AG08395 (cell line): ENCODE measurements at regions not wholly inside any gene's neighbourhood (a gene's known extent, or its start where the extent isn't known, plus 50 kb on each side); places are given as distances from the start of the nearest gene placed in this dataset.
"Not testable (repeated sequence)": the region's sequence is repeated elsewhere in the genome, so short reads cannot be mapped to it uniquely, and the experiment has no call there.

ENCODE experiments used
- DNase-seq: peaks from one replicate; pipeline ENCODE4 v3.0.0; 2012; ENCODE audit warnings: mixed read lengths, low spot score

DNA sequence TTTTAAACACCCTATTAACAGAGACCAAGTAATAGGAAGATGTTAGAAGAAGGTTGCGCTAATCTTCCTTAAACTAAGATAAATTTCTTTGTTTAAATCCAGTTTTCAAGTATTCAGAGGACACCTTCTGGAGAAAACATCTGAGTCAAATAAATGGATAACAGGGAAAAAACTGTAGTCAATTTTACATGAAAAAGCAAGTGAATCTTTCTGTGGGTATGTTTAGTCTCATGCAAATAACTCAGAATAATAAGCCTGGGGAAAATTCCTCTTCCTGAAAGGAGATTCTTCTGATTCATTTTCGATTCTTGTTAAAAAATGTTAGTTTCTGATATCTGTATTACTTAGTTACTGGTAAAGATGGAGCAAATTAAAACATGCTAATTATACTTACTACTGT lies 145.5 kb downstream of the CTH start:
- no peak for DNase-seq

DNA sequence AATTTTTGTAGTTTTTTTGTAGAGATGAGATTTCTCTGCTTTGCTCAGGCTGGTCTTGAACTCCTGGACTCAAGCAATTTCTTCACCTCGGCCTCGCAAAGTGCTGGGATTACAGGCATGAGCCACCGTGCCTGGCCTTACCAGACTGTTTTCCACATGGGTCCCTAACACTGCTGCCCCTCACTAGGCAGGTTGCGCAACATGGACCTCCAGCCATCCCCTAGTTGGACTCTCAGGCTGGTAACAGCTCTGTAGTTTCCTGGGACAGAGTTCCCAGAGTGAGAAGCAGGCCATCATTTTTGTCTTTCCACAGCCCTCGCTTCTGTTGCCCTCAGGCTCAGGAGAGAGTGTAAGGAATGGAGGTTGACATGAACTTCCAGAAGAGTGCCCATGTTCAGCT lies 156.1 kb downstream of the CTH start:
- no peak for DNase-seq

DNA sequence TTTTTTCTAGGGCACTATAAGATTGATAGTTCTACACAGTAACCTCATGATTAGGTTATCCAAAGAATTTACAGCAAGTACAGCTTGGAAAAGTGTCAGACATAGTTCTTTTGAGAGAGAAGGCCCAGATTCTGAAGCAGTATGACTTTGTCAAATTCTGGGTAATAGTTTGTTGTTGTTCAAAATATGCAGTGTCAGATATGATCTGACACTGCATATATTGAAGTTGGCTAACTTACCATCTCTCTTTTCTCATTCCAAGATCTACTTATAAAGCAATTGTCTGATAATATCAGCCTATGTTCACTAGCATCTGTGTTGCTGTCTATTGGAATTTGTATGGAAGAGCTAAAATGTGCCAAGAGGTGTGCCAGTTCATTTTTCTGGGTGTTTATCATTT lies 160.1 kb downstream of the CTH start:
- no peak for DNase-seq

DNA sequence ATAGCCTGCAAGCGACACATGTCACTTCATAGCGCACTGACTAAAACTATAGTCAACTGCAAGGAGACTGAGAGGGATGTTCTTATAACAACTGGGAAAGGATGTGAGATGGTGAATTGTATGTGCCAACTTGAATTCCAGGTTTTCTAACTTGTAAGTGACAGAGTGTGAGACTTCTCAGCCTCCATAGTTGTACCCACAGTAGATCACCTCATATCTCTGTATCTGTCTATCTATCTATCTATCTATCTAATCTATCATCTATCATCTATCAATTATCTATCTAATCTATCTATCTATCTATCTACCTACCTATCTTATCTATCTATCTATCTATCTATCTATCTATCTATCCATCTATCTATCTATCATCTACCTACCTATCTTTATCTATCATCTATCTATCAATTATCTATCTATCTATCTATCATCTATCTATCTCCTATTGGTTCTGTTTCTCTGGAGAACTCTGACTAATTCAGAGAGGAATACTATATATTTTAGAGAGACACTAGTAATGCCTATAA lies 162.3 kb downstream of the CTH start:
- no peak for DNase-seq

DNA sequence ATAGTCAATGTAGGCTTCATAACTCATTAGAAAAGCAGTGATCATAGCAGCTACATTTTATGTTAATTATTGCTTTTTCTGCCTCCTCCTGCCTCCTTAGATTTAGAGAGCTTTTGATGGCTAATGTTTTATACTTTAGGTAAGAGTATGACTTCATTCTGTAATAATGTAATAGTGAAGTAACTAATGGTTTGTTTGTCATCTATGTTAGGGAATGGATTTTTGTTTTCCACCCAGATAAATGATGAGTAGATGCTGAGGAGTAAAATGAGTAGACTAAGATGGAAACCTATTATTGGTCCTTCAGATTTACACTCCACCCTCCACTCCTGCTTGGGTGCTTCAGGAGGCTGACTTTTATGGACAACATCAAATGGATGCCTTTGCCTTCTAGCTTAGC lies 170.6 kb downstream of the CTH start:
- no peak for DNase-seq

DNA sequence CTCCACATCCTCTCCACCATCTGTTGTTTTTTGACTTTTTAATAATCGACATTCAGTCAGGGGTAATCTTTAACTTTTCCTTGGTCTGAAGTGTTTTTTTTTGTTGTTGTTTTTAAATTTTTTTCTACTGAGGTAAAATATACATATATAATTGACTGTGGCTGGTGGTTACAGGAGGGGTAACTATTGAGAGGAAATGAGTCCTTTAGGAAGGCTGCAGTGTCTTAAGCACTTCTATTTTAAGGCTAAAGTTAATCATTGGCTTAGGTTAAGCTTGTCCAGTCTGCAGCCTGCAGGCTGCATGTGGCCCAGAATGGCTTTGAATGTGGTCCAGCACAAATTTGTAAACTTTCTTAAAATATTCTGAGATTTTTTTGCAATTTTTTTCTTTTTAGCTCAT lies 172.5 kb downstream of the CTH start:
- DNase-seq, result no peak

DNA sequence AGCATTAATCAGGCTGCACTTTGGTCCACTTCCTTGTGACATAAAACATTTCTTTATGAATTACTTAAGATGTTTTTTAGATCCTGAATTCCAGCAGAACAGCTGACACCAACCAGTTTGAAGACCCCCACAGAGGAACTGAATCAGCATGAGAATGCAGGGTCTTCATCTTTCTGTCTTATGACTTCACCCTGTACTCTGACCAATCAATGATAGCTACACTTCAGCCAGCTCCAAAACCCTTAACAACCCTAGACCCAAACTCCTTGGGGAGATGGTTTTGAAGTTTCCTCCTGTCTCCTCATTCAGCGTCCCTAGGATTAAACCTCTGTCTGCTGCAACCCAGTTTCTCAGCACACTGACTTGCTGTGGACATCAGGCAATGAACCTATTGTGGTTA lies 175.0 kb downstream of the CTH start:
- no peak for DNase-seq

DNA sequence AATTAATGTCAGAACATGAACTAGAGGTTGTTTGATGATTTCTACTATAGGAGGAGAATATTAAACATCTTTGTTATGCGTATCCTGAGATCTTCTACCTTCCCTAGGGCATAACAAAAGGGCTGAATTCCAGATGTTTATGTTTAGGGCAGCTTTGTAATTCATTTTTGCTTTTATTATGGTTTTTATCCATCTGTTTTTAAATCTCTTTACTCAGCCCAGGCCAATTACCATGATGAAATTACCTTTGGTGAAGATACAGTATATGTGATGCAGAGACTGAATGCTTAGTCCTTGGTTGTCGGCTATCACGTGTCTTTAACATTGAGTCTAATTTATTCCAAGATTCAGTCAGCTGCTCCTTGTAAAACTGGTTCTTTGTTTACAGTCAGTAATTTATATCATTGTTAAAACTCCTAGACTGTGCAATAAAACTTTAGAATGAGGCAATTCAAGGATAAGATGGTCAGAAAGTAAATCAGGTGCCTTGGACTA lies 176.9 kb downstream of the CTH start:
- DNase-seq, result no peak

DNA sequence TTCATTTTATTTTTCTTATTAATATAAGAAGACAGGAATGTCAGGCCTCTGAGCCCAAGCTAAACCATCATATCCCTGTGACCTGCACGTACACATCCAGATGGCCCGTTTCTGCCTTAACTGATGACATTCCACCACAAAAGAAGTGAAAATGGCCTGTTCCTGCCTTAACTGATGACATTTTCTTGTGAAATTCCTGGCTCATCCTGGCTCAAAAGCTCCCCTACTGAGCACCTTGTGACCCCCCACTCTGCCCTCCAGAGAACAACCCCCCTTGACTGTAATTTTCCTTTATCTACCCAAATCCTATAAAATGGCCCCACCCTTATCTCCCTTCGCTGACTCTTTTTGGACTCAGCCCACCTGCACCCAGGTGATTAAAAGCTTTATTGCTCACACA lies 182.5 kb downstream of the CTH start:
- not testable (repeated sequence) for DNase-seq

DNA sequence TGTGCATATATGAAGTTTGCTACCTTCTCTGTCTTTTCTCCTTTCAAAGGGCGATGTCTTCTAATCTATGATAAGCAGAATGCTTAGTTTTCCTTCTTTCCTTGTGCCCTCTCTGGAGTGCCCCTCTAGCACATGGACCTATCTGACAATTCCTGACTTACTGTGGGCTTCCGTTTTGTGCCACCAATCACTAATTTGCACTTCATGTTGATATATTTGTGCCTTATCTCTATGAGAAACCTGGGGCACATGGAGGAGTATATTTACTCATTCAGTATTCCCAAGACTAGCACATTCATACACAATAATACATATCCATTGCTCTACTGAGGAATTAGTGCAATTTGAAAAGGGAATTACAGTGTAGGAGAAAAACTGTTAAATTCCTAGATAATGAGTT lies 197.7 kb downstream of the CTH start:
- DNase-seq, result no peak

DNA sequence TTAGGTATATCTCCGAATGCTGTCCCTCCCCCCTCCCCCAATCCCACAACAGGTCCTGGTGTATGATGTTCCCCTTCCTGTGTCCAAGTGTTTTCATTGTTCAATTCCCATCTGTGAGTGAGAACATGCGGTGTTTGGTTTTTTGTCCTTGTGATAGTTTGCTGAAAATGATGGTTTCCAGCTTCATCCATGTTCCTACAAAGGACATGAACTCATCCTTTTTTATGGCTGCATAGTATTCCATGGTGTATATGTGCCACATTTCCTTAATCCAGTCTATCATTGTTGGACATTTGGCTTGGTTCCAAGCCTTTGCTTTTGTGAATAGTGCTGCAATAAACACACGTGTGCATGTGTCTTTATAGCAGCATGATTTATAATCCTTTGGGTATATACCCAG lies 199.1 kb downstream of the CTH start:
- not testable (repeated sequence) for DNase-seq

DNA sequence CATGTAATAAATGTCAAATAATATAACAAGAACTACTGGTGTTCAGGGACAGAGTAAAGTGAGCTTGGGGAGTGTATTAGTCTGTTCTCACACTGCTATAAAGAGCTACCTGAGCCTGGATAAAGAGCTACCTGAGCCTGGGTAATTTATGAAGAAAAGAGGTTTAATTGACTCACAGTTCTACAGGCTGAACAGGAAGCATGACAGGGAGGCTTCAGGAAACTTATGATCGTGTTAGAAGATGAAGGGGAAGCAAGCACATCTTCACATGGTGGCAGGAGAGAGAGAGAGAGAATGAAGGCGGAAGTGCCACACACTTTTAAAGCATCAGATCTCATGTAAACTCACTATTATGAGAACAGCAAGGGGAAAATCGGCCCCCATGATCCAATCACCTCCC lies 205.9 kb downstream of the CTH start:
- DNase-seq, result no peak

DNA sequence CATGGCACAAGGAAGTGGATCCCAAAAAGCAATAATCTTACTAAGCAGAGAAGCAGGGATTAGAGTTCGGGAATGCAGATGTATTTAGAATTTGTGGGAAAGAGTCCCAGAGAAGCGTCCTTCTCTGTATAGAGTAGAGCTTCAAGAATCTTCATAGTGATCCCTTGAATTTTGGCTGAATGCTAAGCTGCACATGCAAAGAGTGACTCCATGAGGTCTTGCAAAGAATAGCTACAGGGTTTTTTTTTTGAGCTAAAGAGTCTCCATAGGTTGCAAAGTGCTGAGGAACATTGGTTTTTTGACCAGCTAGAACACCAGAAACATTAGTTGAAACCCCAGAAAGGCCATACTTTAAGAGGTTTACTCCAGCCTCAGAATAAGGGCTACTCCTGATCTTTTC lies 206.7 kb downstream of the CTH start:
- DNase-seq, result no peak

DNA sequence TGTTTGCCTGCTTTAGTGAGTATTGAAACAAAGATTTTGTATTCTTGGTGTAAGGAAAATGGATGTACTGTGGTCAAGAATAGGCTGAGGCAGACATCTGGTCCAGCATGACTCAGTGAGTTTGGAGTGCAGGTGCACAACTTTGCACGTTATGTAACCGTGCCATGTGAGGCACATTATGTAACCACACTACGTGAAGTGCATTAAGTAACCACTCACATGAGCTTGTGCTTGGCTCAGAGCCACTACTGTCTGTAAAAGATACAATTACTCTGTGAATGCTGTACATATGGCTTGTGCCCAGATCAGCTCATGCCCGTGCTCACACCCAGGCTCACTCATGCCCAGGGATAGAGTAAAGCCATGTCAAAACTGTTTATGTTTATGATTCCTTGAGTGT lies 216.8 kb downstream of the CTH start:
- DNase-seq, result no peak

DNA sequence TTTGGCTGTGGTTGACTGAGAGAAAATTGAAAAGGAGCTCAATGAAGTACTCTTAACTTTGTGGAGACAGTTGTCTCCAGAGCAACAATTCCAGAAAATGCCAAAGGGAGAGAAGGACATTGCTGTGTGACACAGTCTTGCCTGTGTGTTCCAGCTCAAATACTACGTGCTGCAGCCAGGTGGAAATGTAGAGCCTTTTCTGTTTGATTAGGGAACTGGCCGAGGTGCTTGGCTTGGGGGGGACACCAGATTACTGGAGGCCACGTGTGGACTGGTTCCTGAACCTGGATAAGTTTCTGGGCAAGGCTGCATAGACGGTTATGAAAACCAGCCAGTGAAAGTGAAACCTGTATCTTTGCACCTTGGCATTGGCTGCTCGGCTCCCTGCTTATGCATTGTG lies 217.9 kb downstream of the CTH start:
- DNase-seq, result no peak

DNA sequence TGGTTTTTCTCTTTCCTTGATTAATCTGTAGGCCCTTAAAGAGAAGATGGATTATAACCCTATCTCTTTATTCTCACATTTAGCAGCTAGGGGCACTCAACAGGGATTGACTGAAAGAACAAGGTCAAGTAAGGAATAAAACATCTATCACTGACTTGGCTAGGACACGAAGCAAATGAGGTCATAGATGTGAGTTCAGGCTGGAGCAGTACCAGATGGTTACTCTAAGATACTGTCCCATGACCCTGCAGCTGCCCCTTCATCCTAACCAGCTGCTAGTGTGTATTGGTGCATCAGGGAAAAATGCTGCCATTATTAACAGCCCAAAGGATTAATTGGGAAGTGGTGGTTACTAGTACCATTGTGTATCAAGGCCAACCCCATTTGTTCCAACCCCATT lies 221.9 kb downstream of the CTH start:
- DNase-seq, result no peak

DNA sequence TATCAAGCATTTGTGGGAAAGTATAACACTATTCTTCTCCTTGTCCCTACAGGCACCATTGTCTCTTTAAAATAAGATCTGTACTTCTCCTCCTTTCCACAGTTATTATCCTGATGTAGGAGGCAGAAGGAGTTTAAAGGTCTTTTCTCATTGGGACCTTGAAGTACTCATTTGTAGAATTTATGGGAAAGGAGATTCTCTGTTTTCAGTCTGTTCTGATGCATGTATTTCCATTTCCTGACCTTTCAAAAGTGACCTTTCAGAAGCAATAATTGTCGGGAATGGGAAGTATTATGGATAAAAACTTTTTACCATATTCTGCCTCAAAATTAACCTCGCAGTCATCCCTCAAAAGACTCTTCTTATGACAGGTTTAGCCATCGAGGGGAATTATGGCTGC lies 224.8 kb downstream of the CTH start:
- DNase-seq, result no peak

DNA sequence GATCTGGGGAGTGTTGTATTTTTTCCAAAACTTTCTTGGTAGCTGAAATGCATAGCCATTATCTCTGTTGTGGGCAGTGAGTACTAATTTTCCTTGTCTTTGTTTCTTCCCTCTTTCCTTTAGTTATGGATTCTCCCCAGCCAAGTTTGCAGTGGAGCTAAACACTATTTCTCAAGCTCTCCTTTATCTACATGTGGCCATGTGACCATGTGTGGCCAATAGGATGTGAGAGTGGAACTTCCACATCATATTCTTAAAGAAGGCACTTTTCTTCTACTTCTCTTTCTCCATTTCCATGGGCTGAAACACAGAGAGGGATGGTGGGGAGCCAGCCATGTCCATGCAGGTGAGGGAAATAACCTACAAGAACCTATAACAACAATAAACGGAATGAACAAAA lies 230.8 kb downstream of the CTH start:
- no peak for DNase-seq

DNA sequence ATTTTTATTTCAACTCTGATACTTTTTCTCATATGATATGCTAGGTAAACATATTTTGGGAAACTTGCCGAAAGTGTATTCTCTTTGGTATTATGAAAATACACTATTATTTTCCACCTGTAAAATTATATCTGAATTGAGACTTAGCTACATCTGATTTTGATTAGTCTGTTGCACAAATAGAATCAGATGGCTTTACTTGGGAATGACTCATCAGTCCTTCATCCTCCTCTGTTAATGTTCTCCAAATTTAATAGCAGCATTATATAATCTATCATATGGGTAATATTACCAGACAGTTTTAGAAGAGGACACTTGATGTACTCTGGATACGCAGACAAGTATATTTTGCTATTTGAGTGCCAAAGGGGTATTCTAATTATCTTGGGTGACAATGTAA lies 245.3 kb downstream of the CTH start:
- DNase-seq, result peak; percentile 23

DNA sequence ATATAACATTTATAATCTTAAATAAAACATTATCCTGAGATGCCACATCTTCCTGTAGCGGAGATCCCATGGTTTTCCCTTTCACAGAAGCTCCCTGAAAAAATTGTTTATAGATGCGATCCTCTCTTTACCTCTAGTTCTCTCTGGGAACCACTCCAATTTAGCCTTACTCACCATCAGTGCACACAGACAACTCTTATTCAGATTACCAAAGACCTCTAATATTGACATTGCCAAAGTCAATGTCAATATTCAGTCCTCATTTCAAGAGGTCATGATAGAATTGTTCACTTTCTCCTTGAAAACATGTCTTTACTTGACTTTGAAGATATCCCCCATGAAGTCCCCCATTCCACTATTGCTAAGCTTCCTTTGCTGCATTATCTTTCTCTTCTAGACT lies 248.8 kb downstream of the CTH start:
- no peak for DNase-seq

DNA sequence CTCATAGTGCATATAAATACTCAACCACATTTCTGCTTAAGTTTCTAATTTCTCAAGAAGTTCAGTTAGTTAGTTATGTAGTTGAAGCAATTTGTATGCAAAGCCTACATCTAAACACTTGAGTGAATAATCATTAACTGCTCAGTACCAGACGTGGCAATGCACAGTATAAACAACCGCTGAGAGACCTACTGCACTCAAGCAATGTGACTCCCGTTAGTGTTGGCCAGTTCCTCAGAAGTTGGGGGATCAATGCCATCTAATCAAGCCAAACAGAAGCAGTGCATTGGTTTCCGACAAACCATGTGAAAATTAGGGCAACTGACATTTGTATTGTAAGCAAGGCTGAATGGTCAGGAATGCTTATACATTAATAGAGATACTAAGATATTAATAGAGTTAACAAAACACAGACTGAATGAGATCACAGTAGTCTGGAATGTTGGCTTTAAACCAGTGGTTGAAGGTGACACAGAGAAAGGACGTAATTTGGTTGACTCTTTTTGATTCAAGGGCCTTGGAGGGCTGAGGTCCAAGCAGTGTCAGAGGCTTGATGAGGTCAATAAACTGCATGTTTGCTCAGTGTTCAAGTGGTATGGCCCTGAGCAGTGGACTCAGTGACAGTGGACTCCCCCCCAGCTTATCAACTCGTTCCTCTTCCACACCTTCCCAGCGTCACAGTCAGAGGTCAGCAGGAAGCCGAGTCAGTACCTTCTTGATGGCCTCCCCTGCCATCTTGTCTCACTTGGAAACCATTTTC lies 255.5 kb downstream of the CTH start:
- no peak for DNase-seq

DNA sequence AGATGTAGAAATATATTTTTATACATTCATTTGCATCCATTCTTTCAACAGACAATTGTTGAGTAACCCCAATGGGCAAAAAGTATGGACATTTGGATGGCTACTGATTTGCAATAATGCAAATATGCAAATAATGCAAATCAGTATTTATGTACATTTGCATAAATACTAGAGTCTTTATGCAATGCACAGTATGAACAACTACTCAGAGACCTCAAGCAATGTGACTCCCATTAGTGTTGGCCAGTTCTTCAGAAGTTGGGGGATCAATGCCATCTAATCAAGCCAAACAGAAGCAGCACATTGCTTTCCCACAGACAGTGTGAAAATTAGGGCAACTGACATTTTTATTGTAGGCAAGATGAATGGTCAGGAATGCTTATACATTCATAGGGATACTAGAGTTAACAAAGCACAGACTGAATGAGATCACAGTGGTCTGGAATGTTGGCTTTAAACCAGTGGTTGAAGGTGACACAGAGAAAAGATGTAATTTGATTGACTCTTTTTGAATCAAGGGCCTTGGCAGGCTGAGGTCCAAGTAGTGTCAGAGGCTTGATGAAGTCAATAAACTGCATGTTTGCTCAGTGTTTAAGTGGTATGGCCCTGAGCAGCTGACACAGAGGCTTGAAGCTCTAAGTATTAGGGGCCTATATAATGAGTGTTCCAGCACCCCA lies 256.6 kb downstream of the CTH start:
- peak; percentile 13 for DNase-seq

DNA sequence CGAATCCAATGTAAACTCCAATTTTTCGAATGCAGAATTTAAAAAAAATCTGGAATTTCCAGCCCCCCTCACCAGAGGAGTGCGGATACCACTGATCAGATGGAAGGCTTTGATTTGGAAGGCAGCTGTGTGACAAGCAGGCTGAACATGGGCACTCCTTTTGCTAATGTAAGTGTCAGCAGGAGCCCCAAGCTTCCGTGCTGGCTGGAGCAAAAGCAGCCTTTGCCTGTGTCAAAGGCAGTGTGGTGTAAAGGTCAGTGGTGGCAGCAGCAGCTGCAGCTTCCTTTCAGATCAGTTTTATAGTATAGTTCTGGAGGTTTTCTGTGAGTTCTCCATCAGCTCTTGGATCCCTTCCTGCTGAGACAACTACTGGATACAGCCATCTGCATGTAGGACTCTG lies 259.9 kb downstream of the CTH start:
- DNase-seq, result no peak

DNA sequence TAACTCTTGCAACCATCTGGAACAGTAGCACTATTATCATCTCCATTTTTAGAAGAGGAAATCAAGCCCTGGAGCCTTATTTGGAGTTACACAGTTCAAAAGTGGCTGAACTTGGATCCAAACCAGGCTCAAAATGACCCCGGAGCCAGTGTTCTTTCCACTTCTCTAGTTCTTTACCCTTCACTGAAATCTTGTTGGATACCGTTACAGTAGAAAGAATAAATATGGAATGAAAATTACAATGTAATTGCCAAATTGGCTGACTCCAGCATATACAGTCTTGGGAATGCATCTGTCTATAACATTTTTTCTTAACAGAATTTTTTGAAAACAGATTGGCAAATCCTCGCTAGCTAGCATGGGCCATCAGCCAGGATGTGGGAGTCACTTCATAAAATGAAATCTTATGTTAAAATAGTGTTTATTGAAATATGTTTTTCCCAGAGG lies 261.4 kb downstream of the CTH start:
- DNase-seq, result no peak
